Uterus (tissue), 2 donors: ENCODE measurements at regions not wholly inside any gene's neighbourhood (a gene's known extent, or its start where the extent isn't known, plus 50 kb on each side); places are given as distances from the start of the nearest gene placed in this dataset.

Source experiments
- POLR2A ChIP-seq, 2 donors: fragments of 450-650 bp; IDR thresholded peaks; one replicate each; pipeline ENCODE4 v1.6.1; 2016; ENCODE audit warnings: antibody characterized with exemption in 2 of 2, mild to moderate bottlenecking in 1 of 2, moderate library complexity in 1 of 2
- TF ChIP-seq, protein P1 (sequence below), 4 experiments: fragments of 200-600 bp in 2 of 4; fragments of 450-650 bp in 2 of 4; sonication (generic) in 2 of 4; IDR thresholded peaks; one replicate each; pipeline ENCODE4 v1.5.1; 2016 to 2019; ENCODE audit warnings: antibody characterized with exemption in 4 of 4, mild to moderate bottlenecking in 2 of 4, moderate library complexity in 1 of 4

DNA sequence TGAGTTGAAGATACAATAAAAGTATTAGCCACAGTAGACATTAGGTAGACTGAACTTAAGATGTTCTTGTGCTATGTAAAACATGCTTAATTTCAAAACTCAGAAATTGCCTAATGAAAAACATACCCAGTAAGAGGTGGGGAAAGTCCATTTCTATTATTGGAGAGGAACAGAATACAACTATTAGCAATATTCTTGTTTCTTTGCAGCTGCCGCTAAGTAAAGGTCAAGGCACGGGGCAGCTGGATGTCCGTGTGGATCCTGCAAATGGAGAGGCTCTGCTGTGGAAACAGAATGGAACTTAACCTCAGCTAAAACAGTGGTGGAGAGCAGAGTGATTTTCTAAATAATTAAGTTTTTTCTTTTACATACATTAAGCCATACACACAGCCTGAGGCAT, 139.2 kb upstream of the ARHGAP28 start:
- no peak for TF ChIP-seq POLR2A (IDR thresholded peaks at IDR 0.05)
- TF ChIP-seq, protein P1, sequence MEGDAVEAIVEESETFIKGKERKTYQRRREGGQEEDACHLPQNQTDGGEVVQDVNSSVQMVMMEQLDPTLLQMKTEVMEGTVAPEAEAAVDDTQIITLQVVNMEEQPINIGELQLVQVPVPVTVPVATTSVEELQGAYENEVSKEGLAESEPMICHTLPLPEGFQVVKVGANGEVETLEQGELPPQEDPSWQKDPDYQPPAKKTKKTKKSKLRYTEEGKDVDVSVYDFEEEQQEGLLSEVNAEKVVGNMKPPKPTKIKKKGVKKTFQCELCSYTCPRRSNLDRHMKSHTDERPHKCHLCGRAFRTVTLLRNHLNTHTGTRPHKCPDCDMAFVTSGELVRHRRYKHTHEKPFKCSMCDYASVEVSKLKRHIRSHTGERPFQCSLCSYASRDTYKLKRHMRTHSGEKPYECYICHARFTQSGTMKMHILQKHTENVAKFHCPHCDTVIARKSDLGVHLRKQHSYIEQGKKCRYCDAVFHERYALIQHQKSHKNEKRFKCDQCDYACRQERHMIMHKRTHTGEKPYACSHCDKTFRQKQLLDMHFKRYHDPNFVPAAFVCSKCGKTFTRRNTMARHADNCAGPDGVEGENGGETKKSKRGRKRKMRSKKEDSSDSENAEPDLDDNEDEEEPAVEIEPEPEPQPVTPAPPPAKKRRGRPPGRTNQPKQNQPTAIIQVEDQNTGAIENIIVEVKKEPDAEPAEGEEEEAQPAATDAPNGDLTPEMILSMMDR (IDR thresholded peaks at IDR 0.05) = no peak
